ENCODE measurements at regions not wholly inside any gene's neighbourhood (a gene's known extent, or its start where the extent isn't known, plus 50 kb on each side); places are given as distances from the start of the nearest gene placed in this dataset.

DNA sequence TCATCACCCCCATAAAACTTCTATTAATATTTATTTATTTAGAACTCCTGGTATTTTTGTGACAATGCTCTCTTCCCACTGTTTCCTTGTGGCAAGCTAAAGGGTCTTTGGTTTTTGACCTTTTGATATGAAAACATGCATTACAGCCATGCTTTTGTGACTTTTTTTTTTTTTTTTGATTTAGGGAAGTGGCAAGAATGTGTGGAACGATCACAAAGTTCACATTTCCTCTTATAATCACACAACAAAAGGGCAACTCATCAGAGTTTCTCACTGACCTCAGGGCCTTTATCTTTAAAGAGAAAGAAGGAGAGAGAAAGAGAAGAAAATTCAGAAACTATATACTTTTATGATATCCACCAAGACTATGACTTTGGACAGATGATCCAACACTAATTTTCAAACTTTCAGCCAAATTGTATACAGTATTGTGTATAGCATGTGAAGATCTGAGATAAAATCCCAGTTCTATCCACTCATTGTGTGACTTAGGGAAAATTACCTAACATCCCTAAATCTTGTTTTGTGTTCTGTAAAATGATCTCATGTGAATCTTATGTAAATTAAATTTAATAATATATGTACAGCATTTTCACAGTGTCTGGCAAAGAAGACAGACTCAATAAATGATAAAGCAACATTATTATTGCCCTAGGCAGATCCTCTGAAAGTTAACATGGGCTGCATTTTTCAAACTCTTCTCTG is 106.8 kb upstream of the MARCKS start:
- TF ChIP-seq GATA2 (IDR thresholded peaks at IDR 0.05; ENCODE audit: insufficient read depth, insufficient read length, low read depth, low read length) (no peak), JUN (IDR thresholded peaks at IDR 0.05; ENCODE audit: borderline replicate concordance, insufficient read depth, insufficient read length, low read depth) (no peak), POLR2A (IDR thresholded peaks at IDR 0.05; ENCODE audit: low read depth, low read length) (no peak), POLR2AphosphoS5 (IDR thresholded peaks at IDR 0.05; ENCODE audit: insufficient read depth, low read depth, low read length) (no peak), EZH2 (IDR thresholded peaks at IDR 0.05; ENCODE audit: borderline replicate concordance, low read depth, low read length, severe bottlenecking) (no peak)
- TF ChIP-seq, protein P1, sequence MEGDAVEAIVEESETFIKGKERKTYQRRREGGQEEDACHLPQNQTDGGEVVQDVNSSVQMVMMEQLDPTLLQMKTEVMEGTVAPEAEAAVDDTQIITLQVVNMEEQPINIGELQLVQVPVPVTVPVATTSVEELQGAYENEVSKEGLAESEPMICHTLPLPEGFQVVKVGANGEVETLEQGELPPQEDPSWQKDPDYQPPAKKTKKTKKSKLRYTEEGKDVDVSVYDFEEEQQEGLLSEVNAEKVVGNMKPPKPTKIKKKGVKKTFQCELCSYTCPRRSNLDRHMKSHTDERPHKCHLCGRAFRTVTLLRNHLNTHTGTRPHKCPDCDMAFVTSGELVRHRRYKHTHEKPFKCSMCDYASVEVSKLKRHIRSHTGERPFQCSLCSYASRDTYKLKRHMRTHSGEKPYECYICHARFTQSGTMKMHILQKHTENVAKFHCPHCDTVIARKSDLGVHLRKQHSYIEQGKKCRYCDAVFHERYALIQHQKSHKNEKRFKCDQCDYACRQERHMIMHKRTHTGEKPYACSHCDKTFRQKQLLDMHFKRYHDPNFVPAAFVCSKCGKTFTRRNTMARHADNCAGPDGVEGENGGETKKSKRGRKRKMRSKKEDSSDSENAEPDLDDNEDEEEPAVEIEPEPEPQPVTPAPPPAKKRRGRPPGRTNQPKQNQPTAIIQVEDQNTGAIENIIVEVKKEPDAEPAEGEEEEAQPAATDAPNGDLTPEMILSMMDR (IDR thresholded peaks at IDR 0.05; ENCODE audit: extremely low read depth in 1 of 2, insufficient read depth in 1 of 2, low read depth in 1 of 2, low read length in 2 of 2) = no peak

Data from endothelial cell of umbilical vein (primary cell).